Calu3 (cell line): ENCODE measurements at regions not wholly inside any gene's neighbourhood (a gene's known extent, or its start where the extent isn't known, plus 50 kb on each side); places are given as distances from the start of the nearest gene placed in this dataset.

Experiments used
- BruUV-seq: library from RNA; stranded (reverse); fragments of 400-500 nt; replicated peaks from 2 replicates; lab custom pipeline; 2021; lab: Mats Ljungman, UMichigan
- CTCF ChIA-PET: fragments of 300-600 bp; sonication (Branson Sonifier 250); formaldehyde crosslinking; loops from one replicate; lab custom pipeline; 2022; ENCODE audit warnings: antibody characterized with exemption; lab: Charles Lee
- DNase-seq: peaks from one replicate; pipeline ENCODE4 v3.0.0; 2022
- H3K27ac Mint-ChIP-seq: one replicate; pipeline ENCODE4 v1.8.0; 2022; ENCODE audit warnings: mixed read lengths; ENCODE audit not compliant: unreplicated experiment
- H3K27me3 Mint-ChIP-seq: one replicate; pipeline ENCODE4 v1.8.0; 2022; ENCODE audit warnings: mixed read lengths; ENCODE audit not compliant: unreplicated experiment
- H3K36me3 Mint-ChIP-seq: one replicate; pipeline ENCODE4 v1.8.0; 2022; ENCODE audit warnings: mild to moderate bottlenecking, moderate library complexity, mixed read lengths; ENCODE audit not compliant: insufficient read depth, unreplicated experiment
- H3K4me1 Mint-ChIP-seq: one replicate; pipeline ENCODE4 v1.8.0; 2022; ENCODE audit warnings: mild to moderate bottlenecking, low read depth, mixed read lengths; ENCODE audit not compliant: unreplicated experiment
- H3K4me3 Mint-ChIP-seq: one replicate; pipeline ENCODE4 v1.8.0; 2022; ENCODE audit warnings: mild to moderate bottlenecking, low read depth, moderate library complexity, mixed read lengths; ENCODE audit not compliant: unreplicated experiment
- H3K9me3 Mint-ChIP-seq: one replicate; pipeline ENCODE4 v1.8.0; 2022; ENCODE audit warnings: low read depth, mixed read lengths; ENCODE audit not compliant: unreplicated experiment
- intact Hi-C: fragments of 100-400 bp; cut with micrococcal nuclease; formaldehyde crosslinking; loops from one replicate; pipeline ENCODE4 v1.10.0; 2022; ENCODE audit not compliant: unreplicated experiment
- TF ChIP-seq, protein P1 (sequence below): fragments of 200-600 bp; IDR thresholded peaks from one replicate; pipeline ENCODE4 v1.8.0; 2022; ENCODE audit warnings: antibody characterized with exemption; ENCODE audit not compliant: unreplicated experiment

DNA sequence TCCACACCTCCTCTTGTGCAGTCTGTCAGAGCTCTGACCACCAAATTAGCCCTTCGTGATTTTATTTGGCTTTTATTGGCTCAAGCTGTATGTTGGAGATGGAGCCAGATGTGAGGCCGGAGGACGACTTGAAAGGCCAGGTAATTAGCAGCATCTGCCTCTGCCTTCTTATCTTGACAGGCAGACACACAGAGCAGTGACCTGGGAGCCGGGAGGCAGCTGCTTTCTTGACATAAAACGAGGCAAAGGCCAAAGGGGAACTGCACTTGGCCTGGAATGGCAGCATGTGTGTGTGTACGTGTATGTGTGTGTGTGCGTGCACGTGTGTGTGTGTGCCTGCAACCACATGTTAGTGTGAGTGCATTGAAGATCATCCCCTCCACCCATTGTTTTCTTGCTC is 56.9 kb upstream of the BRD7 start:
- intact Hi-C loops, result no loop called here
- Mint-ChIP-seq H3K36me3 (no peaks in the 10 kb centered on the region), H3K4me3 (no peak overlapping the region), H3K9me3 (no peaks in the 10 kb centered on the region), H3K27me3 (peaks cover 70% of the 10 kb centered on the region), H3K4me1 (no peaks in the 10 kb centered on the region), H3K27ac (no peak overlapping the region)
- DNase-seq, result no peak
- no TSS peak for BruUV-seq
- CTCF ChIA-PET, result interaction anchor here (0.6 kb wide), 1 partner anchor 1589 kb away, joined by 4 read pairs; no protein-coding TSS in a partner anchor
- TF ChIP-seq, protein P1, sequence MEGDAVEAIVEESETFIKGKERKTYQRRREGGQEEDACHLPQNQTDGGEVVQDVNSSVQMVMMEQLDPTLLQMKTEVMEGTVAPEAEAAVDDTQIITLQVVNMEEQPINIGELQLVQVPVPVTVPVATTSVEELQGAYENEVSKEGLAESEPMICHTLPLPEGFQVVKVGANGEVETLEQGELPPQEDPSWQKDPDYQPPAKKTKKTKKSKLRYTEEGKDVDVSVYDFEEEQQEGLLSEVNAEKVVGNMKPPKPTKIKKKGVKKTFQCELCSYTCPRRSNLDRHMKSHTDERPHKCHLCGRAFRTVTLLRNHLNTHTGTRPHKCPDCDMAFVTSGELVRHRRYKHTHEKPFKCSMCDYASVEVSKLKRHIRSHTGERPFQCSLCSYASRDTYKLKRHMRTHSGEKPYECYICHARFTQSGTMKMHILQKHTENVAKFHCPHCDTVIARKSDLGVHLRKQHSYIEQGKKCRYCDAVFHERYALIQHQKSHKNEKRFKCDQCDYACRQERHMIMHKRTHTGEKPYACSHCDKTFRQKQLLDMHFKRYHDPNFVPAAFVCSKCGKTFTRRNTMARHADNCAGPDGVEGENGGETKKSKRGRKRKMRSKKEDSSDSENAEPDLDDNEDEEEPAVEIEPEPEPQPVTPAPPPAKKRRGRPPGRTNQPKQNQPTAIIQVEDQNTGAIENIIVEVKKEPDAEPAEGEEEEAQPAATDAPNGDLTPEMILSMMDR, result no peak

DNA sequence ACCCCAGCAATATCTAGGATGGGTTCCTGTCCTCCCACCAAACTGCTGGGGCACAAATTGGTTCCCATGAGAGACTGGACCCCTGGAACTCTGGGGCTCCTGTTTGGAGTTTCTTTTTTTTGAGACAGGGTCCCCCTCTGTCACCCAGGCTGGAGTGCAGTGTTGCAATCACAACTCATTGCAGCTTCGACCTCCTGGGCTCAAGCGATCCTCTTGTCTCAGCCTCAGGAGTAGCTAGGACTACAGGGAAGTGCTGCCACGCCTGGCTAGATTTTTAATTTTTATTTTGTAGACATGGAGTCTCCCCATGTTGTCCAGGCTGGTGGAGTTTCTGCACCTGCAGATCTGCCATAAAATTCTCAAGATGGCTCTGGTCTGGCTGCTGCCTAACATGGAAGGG is 56.3 kb upstream of the BRD7 start:
- no peaks in the 10 kb centered on the region for H3K36me3 Mint-ChIP-seq
- no peak overlapping the region for H3K27ac Mint-ChIP-seq
- BruUV-seq, result no TSS peak
- H3K4me1 Mint-ChIP-seq, result no peaks in the 10 kb centered on the region
- no peak overlapping the region for H3K4me3 Mint-ChIP-seq
- CTCF ChIA-PET, result interaction anchor here (0.6 kb wide), 1 partner anchor 1590 kb away, joined by 4 read pairs; no protein-coding TSS in a partner anchor
- TF ChIP-seq, protein P1, result no peak
- no peak for DNase-seq
- intact Hi-C loops, result no loop called here
- peaks cover 3% of the 10 kb centered on the region for H3K9me3 Mint-ChIP-seq
- H3K27me3 Mint-ChIP-seq, result peaks cover 72% of the 10 kb centered on the region

GRCh38 chr16:50422926-50423325 is 54.1 kb upstream of the BRD7 start:
- CTCF ChIA-PET, result no interaction called here
- TF ChIP-seq, protein P1, result no peak
- Mint-ChIP-seq H3K27me3 (peaks cover 84% of the 10 kb centered on the region), H3K4me1 (no peaks in the 10 kb centered on the region), H3K4me3 (no peak overlapping the region), H3K9me3 (peaks cover 11% of the 10 kb centered on the region), H3K36me3 (no peaks in the 10 kb centered on the region), H3K27ac (no peak overlapping the region)
- DNase-seq, result no peak
- BruUV-seq, result no TSS peak
- intact Hi-C loops, result no loop called here

DNA sequence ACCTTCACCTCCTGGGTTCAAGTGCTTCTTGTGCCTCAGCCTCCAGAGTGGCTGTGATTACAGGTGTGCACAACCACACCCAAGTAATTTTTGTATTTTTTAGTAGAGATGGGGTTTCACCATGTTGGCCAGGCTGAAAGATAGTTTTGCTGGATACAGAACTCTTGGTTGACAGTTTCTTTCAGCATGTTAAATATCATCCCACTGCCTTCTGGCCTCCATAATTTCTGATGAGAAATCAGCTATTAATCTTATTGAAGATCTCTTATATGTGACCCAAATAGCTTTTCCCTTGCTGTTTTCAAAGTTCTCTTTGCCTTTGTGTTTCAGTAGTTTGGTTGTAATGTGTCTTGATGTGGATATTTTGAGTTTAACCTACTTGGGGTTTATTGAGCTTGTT is 50.3 kb upstream of the BRD7 start:
- BruUV-seq, result no TSS peak
- intact Hi-C loops, result no loop called here
- TF ChIP-seq, protein P1, result no peak
- CTCF ChIA-PET, result no interaction called here
- H3K36me3 Mint-ChIP-seq, result no peaks in the 10 kb centered on the region
- peaks cover 58% of the 10 kb centered on the region for H3K27me3 Mint-ChIP-seq
- peaks cover 17% of the 10 kb centered on the region for H3K9me3 Mint-ChIP-seq
- no peak overlapping the region for H3K27ac Mint-ChIP-seq
- no peak for DNase-seq
- H3K4me3 Mint-ChIP-seq, result no peak overlapping the region
- no peaks in the 10 kb centered on the region for H3K4me1 Mint-ChIP-seq
